ENCODE measurements at regions not wholly inside any gene's neighbourhood (a gene's known extent, or its start where the extent isn't known, plus 50 kb on each side); places are given as distances from the start of the nearest gene placed in this dataset.

DNA sequence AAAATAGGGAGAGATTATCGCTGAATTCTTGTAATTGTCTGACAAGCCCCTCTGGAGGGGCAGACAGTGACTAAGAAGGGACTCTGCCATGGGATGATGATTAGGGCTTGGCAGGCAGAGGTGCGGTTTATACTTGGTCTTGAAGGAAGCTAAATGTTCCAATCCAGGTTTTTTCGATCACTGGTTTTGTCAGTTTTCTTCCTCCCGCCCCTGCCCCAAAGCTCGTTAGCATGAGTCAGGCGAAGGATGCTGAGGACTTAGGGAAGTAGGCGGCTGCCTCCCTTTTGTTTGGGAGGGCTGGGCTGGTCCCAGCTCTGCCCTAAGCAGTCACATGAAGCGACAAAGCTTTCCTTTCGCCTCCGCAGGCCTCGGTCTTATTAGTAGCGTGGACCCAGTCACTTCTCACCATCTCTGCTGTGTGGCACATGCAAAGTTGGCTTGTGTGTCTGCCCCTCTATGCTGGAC, 314.2 kb downstream of the CDC5L start:
- no peak for TF ChIP-seq RAD21 (conservative IDR thresholded peaks at IDR 0.05)
- no peak for TF ChIP-seq POLR2AphosphoS5 (IDR thresholded peaks at IDR 0.05)
- TF ChIP-seq REST (IDR thresholded peaks at IDR 0.05; ENCODE audit: borderline replicate concordance): no peak
- no peak for TF ChIP-seq TAF1 (IDR thresholded peaks at IDR 0.05; ENCODE audit: low read depth)
- TF ChIP-seq MXI1 (conservative IDR thresholded peaks at IDR 0.05; ENCODE audit: poor library complexity, severe bottlenecking): no peak
- no peak for TF ChIP-seq SMC3 (conservative IDR thresholded peaks at IDR 0.05; ENCODE audit: poor library complexity)
- no peak for TF ChIP-seq EZH2 (IDR thresholded peaks at IDR 0.05; ENCODE audit: borderline replicate concordance, insufficient read depth, low read length, poor library complexity, severe bottlenecking)
- no peak for TF ChIP-seq CTCF (IDR thresholded peaks at IDR 0.05; ENCODE audit: poor library complexity, severe bottlenecking)
- TF ChIP-seq EP300 (conservative IDR thresholded peaks at IDR 0.05; ENCODE audit: poor library complexity, severe bottlenecking): no peak
- Histone ChIP-seq H3K4me3 (ENCODE audit: low read length) (no peak overlapping the region), H2AFZ (ENCODE audit: low read depth, low read length) (no peak overlapping the region), H3K9me3 (ENCODE audit: low read length) (no peaks in the 10 kb centered on the region), H3K27me3 (ENCODE audit: insufficient read depth, low read depth, low read length) (no peaks in the 10 kb centered on the region), H4K20me1 (ENCODE audit: insufficient read depth) (no peaks in the 10 kb centered on the region), H3K9ac (ENCODE audit: low read length) (no peak overlapping the region), H3K79me2 (replicated peaks; ENCODE audit: insufficient read depth, low read length) (no peaks in the 10 kb centered on the region), H3K9me2 (ENCODE audit: insufficient read depth, low read length) (no peaks in the 10 kb centered on the region), H3K36me3 (ENCODE audit: insufficient read depth, low read length) (no peaks in the 10 kb centered on the region), H3K4me2 (ENCODE audit: low read length) (no peak overlapping the region), H3K27ac (ENCODE audit: low read length) (no peak overlapping the region), H3F3A (ENCODE audit: insufficient read depth, low read length, poor library complexity, severe bottlenecking) (no peaks in the 10 kb centered on the region)

- H3K27me3 ChIP-seq (ENCODE audit: insufficient read depth, low read depth, low read length): no peaks in the 10 kb centered on the region
- H3K79me2 ChIP-seq (replicated peaks; ENCODE audit: insufficient read depth, low read length): no peaks in the 10 kb centered on the region
- H3K9ac ChIP-seq (ENCODE audit: low read length): no peak overlapping the region
- no peak overlapping the region for H2AFZ ChIP-seq (ENCODE audit: low read depth, low read length)
- H3K4me2 ChIP-seq (ENCODE audit: low read length): no peak overlapping the region
- H3K9me3 ChIP-seq (ENCODE audit: low read length): no peaks in the 10 kb centered on the region
- no peaks in the 10 kb centered on the region for H4K20me1 ChIP-seq (ENCODE audit: insufficient read depth)
- no peaks in the 10 kb centered on the region for H3K36me3 ChIP-seq (ENCODE audit: insufficient read depth, low read length)
- TF ChIP-seq SMC3 (conservative IDR thresholded peaks at IDR 0.05; ENCODE audit: poor library complexity) (no peak), REST (IDR thresholded peaks at IDR 0.05; ENCODE audit: borderline replicate concordance) (no peak), EP300 (conservative IDR thresholded peaks at IDR 0.05; ENCODE audit: poor library complexity, severe bottlenecking) (no peak), RAD21 (conservative IDR thresholded peaks at IDR 0.05) (no peak), MXI1 (conservative IDR thresholded peaks at IDR 0.05; ENCODE audit: poor library complexity, severe bottlenecking) (no peak), EZH2 (IDR thresholded peaks at IDR 0.05; ENCODE audit: borderline replicate concordance, insufficient read depth, low read length, poor library complexity, severe bottlenecking) (no peak), CTCF (IDR thresholded peaks at IDR 0.05; ENCODE audit: poor library complexity, severe bottlenecking) (no peak), POLR2AphosphoS5 (IDR thresholded peaks at IDR 0.05) (no peak), TAF1 (IDR thresholded peaks at IDR 0.05; ENCODE audit: low read depth) (no peak)
- H3F3A ChIP-seq (ENCODE audit: insufficient read depth, low read length, poor library complexity, severe bottlenecking): no peaks in the 10 kb centered on the region
- H3K9me2 ChIP-seq (ENCODE audit: insufficient read depth, low read length): no peaks in the 10 kb centered on the region
- no peak overlapping the region for H3K27ac ChIP-seq (ENCODE audit: low read length)
- no peak overlapping the region for H3K4me3 ChIP-seq (ENCODE audit: low read length)
Measured at GRCh38 chr6:44702292-44702691, 314.8 kb downstream of the CDC5L start.

Data from neural cell (in vitro differentiated cells).